Activated CD4-positive, alpha-beta T cell treated with anti-CD3 and anti-CD28 coated beads, Interleukin-10, Interleukin-2, amounts not matched to agents 100 ng/mL and 50 ng/mL, durations not matched to agents 16 hours and 8 hours (primary cell): ENCODE measurements at regions not wholly inside any gene's neighbourhood (a gene's known extent, or its start where the extent isn't known, plus 50 kb on each side); places are given as distances from the start of the nearest gene placed in this dataset.

Experiments used
- DNase-seq: peaks from one replicate; pipeline ENCODE4 v3.0.0-alpha.2; 2020

DNA sequence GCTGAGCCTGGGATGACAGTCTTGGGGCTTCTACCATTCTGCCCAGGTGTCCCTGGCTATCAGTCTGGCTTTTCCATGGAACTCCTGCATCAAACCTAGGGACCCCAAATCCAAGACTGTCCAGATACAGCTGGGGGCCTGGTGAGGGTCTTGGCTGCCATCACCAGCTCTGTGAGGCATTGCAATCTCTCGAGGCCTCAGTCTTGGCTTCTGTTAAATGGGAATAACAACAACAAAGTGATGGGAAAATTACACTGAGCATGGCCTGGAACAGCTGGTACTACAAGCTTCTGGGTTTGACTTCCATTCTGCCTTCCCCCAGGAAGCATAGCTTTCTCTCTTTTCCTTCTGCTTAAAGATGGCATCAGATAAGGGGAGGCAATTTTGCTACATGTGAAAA, 50.0 kb upstream of the LCTL start:
- no peak for DNase-seq

DNA sequence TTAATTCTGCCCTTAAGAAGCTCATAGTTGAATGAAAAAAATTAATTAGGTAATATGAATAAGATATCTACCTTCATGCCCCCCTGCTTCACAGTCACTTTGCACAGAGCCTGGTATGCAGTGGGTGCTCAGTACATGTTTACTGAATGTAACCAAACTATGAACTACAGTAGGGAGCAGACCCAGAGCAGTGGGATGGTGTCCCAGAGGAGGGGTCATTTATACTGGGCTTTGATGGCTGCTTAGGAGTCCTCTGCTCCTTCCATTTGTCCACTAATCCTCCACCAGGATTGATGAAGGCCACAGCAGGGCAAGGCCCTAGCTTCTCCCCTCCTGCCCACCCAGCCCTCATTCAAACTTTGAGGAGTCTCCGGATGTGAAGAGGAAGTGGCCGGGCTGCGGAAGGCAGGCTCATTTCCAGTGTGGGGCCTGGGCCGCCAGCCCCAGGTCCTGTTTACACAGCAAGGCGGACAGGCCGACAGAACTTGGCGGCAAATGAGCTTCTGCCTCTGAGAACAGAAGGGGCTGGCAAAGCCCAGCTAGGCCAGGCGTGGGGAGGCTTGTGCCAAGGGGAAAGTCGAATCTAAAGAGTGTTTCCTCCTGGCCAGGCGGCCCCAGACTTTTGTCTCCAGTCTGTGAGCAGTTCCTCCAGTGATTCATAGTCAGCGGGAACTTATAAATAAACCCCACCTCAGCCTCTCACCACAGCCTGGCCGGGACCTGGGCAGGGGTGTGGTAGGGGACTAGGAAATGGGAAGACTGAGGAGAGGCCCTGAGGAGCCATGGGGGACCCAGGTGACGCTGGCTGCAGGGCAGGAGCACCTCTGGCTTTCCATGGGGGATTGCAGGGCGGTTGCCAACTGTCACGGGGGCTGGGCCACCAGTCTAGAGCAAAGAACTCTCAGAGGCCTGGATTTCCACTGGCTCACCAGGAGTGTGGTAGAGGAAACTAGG, 51.6 kb upstream of the LCTL start:
- DNase-seq = no peak

DNA sequence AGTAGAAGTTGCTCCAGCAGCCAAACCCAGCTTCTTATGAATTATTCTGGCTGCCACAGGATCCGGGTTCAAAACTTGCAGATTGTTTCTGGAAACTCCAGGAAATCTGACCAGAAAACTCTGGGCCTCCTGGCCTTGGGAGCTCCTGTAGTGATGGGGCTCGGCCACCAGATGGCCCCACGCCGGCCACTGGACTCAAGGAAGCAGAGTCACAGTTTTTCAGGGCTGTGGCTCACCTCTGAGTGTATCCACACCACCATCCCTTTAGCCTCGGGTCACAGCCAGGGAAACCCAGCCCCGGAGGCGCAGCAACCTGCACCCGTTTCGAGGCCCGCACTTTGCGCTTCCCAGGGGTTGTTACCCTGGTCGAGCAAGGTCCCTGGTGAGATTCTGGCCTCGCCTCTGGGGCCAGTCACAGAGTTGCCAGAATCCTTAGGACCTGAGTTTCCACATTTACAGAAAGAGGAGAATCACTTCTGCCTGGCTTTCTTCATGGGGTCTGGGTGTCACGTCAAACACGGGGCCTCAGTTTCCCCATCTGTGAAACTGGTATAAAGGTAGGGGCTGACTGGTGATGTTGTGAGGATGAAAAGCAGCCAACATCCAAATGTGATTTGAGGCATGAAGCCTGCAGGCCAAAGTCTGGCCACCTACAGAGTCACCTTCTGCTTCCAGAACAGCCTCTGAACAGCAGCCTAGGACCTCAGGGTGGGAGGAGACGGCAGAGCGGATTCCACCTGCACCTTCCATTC, 53.5 kb upstream of the LCTL start:
- peak; percentile 55 for DNase-seq

DNA sequence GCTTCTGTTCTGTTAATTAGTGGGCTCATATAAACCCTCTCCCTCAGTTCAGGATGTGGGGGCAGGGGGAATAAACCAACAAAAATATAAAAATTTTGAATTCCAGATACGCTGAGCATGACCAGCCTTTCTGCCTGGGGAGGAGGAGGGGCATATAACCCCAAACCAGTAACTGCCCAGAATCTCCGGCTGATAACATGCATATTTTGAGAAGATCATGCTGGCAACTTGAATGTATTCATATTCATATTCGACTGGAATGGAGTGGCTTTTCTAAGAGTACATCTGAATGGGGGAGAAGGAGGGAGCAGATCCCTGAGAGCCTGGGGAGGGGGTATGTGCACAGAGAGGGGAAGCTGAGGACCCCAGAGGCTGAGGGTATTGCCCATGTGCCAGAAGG, 54.5 kb upstream of the LCTL start:
- no peak for DNase-seq

DNA sequence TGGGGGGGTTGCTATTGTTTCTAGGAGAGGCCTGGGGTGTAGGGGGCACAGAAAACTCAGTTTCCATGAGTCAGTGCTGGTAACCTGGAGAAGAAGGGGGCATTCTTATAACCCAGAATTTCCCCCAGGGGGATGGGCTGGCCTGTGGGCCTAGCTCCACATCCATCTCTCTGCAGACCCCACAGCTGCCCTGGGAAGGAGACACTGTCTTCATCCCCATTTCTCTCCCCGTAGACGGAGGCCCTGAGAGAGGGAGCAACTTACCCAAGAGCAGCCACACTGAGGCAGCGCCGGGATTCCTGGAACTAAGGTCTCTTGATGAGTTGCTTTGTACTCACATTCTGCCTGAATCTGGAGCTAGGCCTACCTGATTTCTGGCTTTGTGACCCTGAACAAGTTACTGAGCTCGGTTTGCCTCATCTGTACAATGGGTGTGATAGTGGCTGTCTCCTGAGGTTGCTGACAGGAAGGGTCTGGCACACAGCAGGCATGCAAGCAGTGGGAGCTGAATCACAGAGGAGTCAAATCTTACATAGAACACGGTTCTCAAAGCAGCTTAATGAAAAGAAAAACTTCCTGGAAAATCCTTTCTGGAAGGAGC, 55.0 kb upstream of the LCTL start:
- DNase-seq = no peak

DNA sequence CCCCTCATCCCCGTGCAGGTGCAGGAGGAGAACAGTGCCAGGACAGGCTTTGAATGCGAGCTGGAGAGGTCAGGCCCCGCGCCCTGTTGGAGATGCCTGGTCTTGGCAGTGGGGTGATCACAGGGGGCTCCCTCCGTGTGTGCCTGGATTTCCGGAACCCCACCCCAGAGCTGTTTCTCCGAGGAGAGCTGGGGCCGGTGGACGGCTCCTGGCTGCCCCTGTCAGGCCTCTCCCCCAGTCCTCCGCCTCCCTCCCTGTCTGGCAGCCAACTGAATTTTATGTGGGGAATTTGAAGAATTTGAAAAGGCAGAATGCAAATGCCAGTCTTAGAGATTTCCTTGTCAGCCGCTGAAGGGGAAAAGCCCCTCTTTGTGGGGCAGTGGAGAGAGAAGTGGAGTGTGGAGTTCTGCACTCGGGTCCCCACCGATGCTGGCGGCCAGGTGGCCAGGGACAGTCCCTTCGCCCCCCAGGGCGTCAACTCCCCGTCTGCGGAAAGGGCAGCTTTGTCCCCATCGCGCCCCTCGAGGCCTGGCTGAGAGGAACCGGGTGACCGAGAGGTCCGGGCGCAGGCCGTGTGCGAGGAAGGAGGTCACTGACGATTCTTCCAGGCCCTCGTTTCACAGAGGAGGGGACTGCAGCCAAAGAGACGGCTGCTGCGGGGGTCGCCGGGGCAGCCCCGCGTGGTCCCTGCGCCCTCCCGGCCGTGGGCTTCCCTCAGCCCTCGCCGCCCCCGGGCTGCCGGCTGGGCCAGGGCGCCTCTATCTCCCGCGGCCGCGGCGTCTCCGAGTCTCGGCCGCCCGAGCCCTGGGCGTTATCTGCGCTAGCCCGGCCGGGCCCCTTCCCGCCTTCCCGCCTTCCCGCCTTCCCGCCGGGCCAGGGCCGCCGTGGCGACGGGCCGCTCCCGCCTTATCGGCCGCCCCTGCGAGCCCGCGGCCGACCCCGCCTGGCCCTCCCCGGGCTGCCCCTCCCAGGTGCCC, 56.0 kb upstream of the LCTL start:
- no peak for DNase-seq

DNA sequence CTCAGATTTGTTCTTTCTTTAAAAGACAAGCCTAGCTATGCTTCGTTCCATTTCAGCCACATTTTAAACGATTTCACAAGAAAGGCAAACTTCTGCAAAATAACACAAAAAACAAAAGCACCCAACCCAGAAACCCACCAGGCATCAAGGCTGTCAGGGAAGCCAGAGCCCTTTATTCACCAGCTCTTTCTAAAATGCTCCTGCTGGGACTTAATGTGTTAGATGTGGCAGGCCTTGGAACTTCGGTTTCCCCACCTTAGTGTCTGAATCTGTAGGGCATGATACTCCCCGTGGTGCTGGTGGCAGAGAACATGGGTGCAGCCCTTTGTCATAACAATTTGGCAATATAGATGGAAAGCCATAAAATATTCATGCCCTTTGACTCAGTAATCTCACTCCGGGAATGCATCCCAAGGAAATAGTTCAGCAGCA, 56.8 kb upstream of the LCTL start:
- DNase-seq = no peak

DNA sequence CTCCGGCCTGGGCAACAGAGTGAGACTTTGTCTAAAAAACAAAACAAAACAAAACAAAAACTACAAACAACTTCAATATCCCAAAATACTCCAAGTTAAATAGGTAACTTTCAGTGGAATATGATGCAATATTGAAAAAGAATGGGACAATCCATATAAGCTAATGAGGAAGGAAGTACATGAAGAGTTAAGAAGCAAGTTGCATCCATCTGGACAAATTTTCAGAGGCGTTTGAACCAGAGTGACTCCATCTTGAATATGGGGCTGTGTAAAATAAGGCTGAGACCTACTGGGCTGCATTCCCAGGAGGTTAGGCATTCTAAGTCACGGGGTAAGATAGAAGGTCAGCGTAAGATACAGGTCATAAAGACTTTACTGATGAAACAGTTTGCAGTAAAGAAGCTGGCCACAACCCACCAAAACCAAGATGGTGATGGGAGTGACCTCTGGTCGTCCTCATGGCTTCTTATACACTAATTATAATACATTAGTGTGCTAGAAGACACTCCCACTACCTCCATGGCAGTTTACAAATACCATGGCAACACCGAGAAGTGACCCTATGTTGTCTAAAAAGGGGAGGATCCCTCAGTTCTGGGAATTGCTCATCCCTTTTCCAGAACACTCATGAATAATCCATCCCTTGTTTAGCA, 58.1 kb upstream of the LCTL start:
- DNase-seq = no peak

DNA sequence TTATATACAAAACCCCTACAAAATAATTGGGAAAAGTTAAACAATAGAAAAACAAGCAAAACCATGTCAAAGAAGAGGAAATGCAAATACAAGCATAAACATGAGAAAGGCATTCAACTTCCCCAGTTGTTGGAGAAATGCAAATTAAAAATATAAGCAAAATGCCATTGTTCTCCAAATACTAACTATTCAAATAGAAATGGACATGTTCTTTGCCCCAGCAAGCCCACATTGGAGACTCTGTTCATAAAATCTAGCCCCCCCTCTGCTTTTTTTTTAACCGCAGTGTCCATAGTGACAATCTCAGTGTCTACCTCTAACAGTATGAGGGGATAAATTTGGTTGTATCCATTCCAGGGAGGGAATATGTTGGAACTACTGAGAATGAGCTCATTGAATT, 59.7 kb upstream of the LCTL start:
- DNase-seq = no peak

DNA sequence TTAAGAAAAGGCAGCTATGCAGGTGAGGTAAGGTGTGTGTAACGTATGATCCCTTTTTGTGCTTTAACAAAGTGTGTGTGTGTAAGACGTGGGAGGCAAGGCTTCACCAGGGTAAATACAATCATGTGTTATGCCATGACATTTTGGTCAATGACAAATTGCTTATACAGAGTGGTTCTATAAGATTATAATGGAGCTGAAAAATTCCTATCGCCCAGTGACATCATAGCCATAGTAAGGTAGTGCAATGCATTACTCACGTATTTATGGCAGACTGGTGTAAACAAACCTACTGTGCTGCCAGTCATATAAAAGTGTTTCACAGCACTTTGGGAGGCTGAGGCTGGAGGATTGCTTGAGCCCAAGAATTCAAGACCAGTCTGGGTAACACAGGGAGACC, 60.2 kb upstream of the LCTL start:
- no peak for DNase-seq

DNA sequence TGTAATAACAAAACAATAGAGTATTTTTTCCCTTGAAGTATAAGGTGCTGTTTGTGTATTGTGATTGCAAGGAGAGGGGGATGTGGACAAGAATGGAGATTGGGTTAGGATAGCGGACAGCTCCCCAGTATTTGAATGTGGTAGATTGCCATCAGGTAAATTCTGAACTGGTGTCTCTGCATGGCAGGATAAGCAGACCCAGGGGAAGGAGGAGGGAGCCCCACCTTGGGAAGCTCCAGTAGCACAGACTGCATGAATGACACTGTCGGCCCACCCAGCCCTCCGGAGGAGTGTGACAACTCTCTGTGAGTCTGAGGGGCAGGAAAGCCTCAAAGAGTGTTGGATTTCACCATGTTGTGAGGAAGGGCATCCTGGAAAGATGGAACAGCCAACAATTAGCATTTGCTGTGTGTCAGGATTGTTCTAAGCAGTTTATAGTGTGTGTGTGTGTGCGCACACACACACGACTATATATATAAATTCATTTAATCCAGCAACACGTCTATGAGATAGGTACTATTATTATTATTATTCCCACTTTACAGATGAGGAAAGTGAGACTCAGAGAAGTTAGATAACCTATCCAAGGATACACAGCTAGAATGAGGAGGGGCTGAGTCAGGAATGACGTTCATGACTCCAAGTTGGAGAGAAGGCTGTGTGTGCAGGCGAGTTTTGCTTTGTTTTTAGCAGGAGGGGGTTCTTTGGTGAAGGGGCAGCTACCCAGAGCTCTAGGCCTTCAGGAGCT, 63.4 kb upstream of the LCTL start:
- DNase-seq = no peak

DNA sequence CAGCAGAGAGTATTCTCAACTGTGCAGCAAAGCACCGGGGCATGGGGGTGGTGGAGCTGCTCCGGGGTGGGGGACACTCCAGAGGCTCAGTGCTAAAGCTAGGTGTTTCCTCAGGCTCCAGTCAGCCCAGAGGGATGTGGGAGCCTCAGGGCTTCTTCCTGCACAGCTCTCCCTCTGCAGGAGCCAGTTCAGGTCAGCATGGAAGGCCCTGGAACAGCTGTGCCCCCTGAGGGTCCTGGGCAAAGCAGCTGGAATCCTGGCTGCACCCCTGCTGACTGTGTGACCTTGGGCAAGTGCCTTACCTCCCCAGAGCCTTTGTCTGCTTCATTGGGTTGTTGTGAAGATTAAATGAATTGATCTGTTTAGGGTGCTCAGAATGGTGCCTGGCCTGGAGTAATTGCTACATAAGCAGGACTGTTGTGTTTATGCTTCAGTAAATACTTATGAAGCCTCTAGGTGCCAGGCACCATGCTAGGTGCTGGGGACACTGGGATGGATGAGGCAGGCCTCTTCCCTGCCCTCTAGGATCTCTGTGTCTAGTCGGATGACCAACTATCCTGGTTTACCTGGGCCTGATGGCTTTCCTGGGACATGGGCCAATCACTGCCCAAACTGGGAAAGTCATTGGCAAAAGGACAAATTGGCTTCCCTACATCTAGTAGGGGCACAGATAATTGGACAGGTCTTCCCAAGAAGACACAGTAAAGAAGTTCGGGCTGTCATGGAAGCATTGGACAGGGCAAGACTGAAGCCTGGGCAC, 64.2 kb upstream of the LCTL start:
- no peak for DNase-seq

DNA sequence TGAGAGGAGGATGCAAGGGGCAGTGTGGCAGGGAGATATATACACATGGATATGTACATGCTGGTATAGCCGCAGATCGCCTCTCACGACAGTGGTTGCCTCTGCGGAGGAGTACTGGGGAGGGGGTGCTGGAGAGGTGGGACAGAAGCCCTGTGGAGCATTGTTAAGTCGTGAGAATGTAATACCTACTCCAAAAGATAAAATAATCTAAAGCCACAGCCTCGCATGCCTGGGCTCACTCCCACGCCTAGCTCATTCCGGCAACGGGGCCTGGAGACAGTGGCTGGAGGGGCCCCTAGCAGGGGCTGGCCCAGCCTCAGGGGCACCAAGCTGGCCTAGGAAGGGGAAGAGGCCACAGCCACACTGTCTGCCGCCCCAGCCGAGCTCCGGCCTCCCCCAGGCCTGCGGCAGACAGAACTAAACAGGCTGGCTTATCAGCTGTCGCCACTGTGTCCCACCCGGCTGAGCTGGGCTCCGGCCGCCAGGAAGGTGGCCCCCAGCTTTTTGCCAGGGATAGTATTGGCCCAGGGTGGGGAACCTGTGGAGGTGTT, 65.1 kb upstream of the LCTL start:
- no peak for DNase-seq

DNA sequence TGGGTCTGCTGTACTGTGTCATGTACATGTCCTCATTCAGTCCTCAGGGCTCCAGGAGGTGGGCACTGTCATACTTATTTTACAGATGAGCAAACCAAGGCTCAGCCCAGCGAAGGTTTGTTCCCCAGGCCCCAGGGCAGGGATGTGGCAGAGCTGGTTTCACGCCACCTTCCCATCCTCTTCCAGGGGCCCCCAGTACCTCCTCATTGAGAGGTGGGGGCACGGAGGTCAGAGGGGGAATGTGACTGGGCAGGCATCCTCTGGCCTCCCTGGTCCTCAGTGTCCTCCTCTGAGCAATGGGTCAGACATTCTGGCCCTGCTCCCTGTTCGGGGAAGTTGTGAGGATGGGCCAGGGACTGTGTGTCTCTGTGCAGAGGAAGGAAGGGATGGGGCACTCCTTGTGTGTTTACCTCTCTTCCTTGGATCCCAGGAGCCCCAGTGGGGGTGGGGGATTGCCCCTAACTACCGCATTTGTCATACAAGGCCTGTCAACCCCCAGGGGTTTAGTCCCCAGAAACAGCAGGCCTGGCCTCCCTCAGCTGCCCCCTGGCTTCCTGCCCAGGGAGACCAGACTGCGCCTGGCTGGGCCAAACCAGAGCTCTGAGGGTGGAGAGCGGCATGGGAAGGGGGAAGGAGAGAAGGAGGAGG, 65.9 kb upstream of the LCTL start:
- no peak for DNase-seq

DNA sequence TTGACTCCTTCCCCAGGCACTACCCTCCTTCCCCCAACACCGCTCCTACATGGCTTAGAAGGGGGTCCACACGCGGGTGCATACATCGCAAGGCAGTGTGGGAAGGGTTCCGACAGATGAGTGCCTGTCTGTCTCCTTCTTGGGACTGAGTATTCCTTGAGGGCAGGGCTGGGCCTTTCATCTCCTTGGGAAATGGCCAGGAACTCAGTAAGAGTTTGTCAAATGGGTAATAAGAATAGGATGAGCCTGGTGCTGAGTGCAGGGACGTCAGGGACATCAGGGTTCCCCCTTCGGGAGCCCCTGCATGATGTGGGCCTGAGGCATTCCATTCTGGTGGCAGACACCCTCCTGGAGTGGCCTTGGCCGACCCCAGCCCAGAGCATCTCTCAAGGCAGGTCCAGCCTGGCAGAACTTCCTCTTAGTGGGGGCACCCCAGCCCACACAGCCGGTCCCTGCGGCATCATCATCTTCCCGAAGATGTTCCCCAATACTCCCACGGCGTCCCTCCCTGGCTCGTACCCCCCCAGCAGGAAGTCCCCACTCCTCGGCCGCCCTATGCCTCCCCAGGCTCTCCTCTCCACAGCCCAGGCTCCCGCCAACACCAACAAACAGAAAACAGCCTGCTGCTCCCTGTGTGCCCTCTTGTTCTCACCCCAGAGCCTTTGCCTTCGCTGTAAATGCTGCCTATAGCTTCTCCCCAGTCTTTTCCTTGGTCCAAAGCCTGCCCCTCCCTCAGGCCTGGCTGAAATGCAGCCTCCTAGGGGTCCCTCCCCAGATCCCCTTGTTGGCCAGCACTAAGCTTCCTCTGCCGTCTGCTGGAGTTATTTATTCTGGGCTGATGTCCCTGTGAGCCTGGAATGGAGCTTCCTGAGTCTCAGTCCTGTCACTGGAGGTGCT, 67.5 kb upstream of the LCTL start:
- no peak for DNase-seq

DNA sequence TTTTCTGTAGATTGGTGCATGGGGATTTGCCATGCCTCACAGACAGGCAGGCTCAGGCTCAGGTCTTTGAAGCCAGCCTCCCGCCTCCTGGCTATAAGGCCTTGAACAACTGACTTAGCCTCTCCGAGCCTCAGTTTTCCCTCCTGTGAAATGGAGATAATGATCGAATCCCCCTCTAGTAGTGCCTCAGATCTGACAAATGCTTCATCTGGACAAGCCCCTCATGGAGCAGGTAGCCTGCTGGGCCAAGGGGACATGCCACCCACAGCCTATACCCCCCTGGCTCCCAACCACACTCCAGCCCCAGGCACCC, 68.1 kb upstream of the LCTL start:
- DNase-seq = no peak

DNA sequence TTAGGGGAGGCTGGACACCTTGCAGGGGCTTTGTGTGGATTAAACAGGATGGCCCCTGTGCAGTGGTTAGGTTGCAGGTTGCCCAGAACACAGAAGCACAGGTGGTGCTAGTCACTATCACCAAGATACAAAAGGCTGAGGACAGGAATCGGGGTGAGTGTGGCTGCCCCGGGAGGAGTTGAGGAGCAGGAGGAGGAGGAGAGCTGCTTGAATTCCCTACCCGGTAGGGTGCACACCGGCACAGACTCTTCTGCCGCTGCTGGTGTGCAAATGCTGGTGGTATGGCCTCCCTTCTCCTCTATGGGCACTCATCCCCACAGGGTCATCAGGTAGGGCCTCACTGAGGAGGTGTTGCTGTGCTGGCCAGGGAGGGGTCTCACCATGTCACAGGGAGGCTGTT, 67.5 kb upstream of the SMAD6 start:
- DNase-seq = no peak

DNA sequence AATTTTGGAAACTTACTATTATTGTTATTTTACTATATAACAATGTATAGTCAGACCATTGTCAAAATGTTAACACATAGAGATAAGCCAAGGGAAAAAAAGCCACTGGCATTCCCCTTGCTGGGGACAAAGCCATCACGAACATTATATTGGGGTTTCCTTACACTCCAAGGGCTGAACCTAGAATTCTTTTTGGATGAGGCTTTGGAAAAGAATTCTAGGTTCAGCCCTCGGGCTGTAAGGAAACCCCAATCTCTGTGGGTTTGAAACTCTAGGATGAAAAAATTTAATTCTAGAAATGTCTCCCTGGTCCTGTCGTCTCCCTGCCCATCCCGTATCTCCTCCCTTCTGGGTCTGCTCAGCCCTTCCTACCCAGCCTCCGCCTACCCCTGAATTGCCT, 67.0 kb upstream of the SMAD6 start:
- DNase-seq = no peak

DNA sequence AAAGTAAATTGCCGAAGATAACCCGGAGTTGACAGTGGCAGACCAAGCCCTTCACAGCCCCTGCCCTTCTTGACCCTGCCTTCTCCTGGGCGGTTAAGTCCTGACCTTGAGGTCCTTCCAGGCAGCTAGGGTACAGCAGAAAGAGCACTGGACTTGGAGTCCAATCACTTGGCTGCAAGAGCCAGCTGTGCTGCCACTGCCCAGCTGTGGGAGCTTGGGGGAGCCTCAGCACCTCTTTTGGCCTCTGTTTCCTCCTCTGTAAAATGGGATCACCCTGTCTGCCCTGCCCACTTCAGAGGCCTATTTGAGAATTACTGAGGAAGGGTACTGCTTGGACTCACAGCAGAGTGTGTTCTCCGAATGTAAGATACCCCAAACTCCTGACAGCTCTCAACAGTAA, 66.2 kb upstream of the SMAD6 start:
- DNase-seq = no peak
